ENCODE measurements at regions not wholly inside any gene's neighbourhood (a gene's known extent, or its start where the extent isn't known, plus 50 kb on each side); places are given as distances from the start of the nearest gene placed in this dataset.

DNA sequence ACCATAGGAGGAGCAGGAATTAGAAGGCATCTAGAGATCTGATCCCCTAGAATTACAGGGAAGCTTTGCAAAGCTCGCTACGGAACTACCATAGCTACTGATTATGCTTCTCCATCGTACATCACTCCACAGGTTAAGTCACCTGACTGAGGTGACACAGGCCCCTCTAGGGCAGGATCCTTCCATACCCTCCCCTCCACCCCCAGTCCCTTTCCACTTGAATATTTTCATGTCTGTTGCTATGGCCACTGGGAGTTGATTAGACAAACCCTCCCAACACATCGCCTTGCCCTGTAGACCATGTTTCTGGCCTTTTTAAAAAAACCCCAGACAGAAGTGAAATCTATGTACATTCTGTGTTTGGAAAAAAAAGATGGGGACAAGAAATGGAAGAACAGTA lies 287.1 kb downstream of the SOX9 start:
- TF ChIP-seq, protein P1, sequence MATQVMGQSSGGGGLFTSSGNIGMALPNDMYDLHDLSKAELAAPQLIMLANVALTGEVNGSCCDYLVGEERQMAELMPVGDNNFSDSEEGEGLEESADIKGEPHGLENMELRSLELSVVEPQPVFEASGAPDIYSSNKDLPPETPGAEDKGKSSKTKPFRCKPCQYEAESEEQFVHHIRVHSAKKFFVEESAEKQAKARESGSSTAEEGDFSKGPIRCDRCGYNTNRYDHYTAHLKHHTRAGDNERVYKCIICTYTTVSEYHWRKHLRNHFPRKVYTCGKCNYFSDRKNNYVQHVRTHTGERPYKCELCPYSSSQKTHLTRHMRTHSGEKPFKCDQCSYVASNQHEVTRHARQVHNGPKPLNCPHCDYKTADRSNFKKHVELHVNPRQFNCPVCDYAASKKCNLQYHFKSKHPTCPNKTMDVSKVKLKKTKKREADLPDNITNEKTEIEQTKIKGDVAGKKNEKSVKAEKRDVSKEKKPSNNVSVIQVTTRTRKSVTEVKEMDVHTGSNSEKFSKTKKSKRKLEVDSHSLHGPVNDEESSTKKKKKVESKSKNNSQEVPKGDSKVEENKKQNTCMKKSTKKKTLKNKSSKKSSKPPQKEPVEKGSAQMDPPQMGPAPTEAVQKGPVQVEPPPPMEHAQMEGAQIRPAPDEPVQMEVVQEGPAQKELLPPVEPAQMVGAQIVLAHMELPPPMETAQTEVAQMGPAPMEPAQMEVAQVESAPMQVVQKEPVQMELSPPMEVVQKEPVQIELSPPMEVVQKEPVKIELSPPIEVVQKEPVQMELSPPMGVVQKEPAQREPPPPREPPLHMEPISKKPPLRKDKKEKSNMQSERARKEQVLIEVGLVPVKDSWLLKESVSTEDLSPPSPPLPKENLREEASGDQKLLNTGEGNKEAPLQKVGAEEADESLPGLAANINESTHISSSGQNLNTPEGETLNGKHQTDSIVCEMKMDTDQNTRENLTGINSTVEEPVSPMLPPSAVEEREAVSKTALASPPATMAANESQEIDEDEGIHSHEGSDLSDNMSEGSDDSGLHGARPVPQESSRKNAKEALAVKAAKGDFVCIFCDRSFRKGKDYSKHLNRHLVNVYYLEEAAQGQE (IDR thresholded peaks at IDR 0.05; ENCODE audit: unreplicated experiment) = no peak
- TF ChIP-seq, protein P2, sequence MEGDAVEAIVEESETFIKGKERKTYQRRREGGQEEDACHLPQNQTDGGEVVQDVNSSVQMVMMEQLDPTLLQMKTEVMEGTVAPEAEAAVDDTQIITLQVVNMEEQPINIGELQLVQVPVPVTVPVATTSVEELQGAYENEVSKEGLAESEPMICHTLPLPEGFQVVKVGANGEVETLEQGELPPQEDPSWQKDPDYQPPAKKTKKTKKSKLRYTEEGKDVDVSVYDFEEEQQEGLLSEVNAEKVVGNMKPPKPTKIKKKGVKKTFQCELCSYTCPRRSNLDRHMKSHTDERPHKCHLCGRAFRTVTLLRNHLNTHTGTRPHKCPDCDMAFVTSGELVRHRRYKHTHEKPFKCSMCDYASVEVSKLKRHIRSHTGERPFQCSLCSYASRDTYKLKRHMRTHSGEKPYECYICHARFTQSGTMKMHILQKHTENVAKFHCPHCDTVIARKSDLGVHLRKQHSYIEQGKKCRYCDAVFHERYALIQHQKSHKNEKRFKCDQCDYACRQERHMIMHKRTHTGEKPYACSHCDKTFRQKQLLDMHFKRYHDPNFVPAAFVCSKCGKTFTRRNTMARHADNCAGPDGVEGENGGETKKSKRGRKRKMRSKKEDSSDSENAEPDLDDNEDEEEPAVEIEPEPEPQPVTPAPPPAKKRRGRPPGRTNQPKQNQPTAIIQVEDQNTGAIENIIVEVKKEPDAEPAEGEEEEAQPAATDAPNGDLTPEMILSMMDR (conservative IDR thresholded peaks at IDR 0.05; ENCODE audit: low read depth in 2 of 2) = no peak
- TF ChIP-seq STAT1 (IDR thresholded peaks at IDR 0.05; ENCODE audit: unreplicated experiment) (no peak), CREB1 (CRISPR knock-in tag; IDR thresholded peaks at IDR 0.05; ENCODE audit: low read depth) (no peak), EZH2phosphoT487 (IDR thresholded peaks at IDR 0.05; ENCODE audit: unreplicated experiment) (no peak), EZH2 (IDR thresholded peaks at IDR 0.05; ENCODE audit: low read depth, unreplicated experiment) (no peak), NANOG (IDR thresholded peaks at IDR 0.05; ENCODE audit: borderline replicate concordance) (no peak)

All from GM23338 (cell line).